Body of pancreas (tissue), 4 donors: ENCODE measurements at regions not wholly inside any gene's neighbourhood (a gene's known extent, or its start where the extent isn't known, plus 50 kb on each side); places are given as distances from the start of the nearest gene placed in this dataset.

Experiments used
- CTCF ChIP-seq, 7 experiments: fragments of 450-650 bp in 4 of 7; fragments of 200-600 bp in 3 of 7; sonication (generic) in 3 of 7; IDR thresholded peaks; one replicate each; pipeline ENCODE4 v1.5.1; 2016 to 2019; ENCODE audit warnings: antibody characterized with exemption in 7 of 7
- POLR2A ChIP-seq, 3 donors: fragments of 450-650 bp; IDR thresholded peaks; one replicate each; pipeline ENCODE4 v1.6.1; 2016; ENCODE audit warnings: antibody characterized with exemption in 3 of 3, mild to moderate bottlenecking in 2 of 3

DNA sequence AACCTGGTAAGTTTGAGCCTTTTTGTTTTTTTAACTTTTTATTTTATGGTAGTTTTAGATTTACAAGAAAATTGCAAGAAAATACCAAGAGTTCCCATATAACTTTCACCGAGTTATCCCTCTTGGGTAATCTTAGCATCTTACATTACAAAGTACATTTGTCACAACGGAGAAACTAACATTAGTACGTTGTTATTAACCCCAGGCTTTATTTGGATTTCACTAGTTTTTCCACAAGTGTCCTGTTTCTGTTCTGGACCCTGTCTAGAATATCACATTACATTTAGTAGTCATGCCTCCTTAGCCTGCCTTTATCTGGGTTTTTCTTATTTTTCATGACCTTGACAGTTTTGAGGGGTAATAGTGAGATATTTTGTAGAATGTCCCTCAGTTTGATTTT lies 53.5 kb upstream of the KPNA4 start:
- TF ChIP-seq CTCF (IDR thresholded peaks at IDR 0.05) (no peak), POLR2A (IDR thresholded peaks at IDR 0.05) (no peak)
